OCI-LY3 (cell line): ENCODE measurements at regions not wholly inside any gene's neighbourhood (a gene's known extent, or its start where the extent isn't known, plus 50 kb on each side); places are given as distances from the start of the nearest gene placed in this dataset.

Source experiments
- EZH2phosphoT487 ChIP-seq: fragments of 200-600 bp; shearing (Covaris generic); IDR thresholded peaks from 2 replicates; pipeline ENCODE4 v1.6.1; 2018; ENCODE audit warnings: antibody characterized with exemption, mixed run types, low read depth
- TF ChIP-seq, protein P1 (sequence below): fragments of 200-600, 300-600 bp; sonication (generic); IDR thresholded peaks from 2 replicates; pipeline ENCODE4 v1.5.1; 2014; ENCODE audit warnings: antibody characterized with exemption, low read length, low read depth

DNA sequence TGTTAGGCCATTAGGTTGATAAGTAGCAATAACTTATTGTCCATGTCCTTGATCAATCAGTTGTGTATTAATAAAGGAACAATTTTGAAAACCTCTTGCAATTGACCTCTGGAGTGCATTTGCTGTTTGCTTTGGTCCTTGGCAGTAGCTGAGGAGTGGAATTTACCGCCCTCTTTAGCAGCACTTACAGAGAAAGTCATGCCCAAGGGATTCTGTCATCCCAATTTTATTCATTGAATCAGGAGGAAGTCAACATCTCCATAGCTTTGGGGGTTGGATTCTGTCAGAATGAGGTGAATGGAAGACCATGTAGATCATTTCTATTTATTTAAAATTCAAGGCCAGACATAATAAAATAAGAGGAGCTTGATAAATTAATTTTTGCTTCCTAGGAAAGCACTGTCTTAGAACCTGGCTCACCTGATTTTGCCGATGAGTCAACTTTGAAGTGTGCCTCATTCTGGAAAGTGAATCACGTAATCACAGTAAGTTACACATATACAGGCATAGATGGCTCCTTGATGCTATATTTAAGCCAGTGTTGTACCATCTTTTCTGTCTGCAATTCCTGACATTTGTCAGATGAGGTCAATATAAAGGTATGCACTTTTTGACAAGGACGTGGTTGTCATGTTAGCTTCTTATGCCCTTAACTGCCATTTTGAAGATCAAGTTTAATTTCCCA is 128.7 kb upstream of the MLIP start:
- TF ChIP-seq, protein P1, sequence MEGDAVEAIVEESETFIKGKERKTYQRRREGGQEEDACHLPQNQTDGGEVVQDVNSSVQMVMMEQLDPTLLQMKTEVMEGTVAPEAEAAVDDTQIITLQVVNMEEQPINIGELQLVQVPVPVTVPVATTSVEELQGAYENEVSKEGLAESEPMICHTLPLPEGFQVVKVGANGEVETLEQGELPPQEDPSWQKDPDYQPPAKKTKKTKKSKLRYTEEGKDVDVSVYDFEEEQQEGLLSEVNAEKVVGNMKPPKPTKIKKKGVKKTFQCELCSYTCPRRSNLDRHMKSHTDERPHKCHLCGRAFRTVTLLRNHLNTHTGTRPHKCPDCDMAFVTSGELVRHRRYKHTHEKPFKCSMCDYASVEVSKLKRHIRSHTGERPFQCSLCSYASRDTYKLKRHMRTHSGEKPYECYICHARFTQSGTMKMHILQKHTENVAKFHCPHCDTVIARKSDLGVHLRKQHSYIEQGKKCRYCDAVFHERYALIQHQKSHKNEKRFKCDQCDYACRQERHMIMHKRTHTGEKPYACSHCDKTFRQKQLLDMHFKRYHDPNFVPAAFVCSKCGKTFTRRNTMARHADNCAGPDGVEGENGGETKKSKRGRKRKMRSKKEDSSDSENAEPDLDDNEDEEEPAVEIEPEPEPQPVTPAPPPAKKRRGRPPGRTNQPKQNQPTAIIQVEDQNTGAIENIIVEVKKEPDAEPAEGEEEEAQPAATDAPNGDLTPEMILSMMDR = no peak
- no peak for TF ChIP-seq EZH2phosphoT487
